Renal cortical epithelial cell (primary cell): ENCODE measurements at regions not wholly inside any gene's neighbourhood (a gene's known extent, or its start where the extent isn't known, plus 50 kb on each side); places are given as distances from the start of the nearest gene placed in this dataset.

Experiments used
- DNase-seq: peaks from one replicate; pipeline ENCODE4 v3.0.0-alpha.2; 2011; ENCODE audit warnings: low read depth

GRCh38 chr13:74794582-74794981 lies 660.4 kb upstream of the KLF12 start:
- no peak for DNase-seq

- no peak for DNase-seq
Observed at GRCh38 chr13:74794147-74794546, 659.9 kb upstream of the KLF12 start.

- DNase-seq, result no peak
Observed at GRCh38 chr13:74784959-74785358, 650.8 kb upstream of the KLF12 start.

- DNase-seq, result no peak
Observed at GRCh38 chr13:74778946-74779345, 644.7 kb upstream of the KLF12 start.

GRCh38 chr13:74778087-74778486 lies 643.9 kb upstream of the KLF12 start:
- DNase-seq, result no peak

GRCh38 chr13:74774264-74774663 lies 640.1 kb upstream of the KLF12 start:
- DNase-seq, result peak; percentile 41

- DNase-seq, result no peak
Observed at GRCh38 chr13:74773248-74773647, 639.0 kb upstream of the KLF12 start.

GRCh38 chr13:74771964-74772363 lies 637.8 kb upstream of the KLF12 start:
- DNase-seq, result peak; percentile 80

- peak; percentile 82 for DNase-seq
Observed at GRCh38 chr13:74770361-74770760, 636.2 kb upstream of the KLF12 start.

GRCh38 chr13:74769333-74769732 lies 635.1 kb upstream of the KLF12 start:
- DNase-seq, result no peak

- DNase-seq, result no peak
Observed at GRCh38 chr13:74768521-74769085, 634.4 kb upstream of the KLF12 start.

- DNase-seq, result peak; percentile 27
Observed at GRCh38 chr13:74767050-74767449, 632.8 kb upstream of the KLF12 start.

GRCh38 chr13:74765955-74766354 lies 631.8 kb upstream of the KLF12 start:
- peak; percentile 26 for DNase-seq

GRCh38 chr13:74761801-74762757 lies 627.9 kb upstream of the KLF12 start:
- no peak for DNase-seq

GRCh38 chr13:74758188-74758587 lies 624.0 kb upstream of the KLF12 start:
- DNase-seq, result no peak

GRCh38 chr13:74755065-74755464 lies 620.9 kb upstream of the KLF12 start:
- DNase-seq, result no peak

GRCh38 chr13:74751739-74752138 lies 617.5 kb upstream of the KLF12 start:
- no peak for DNase-seq

GRCh38 chr13:74747186-74747955 lies 613.2 kb upstream of the KLF12 start:
- DNase-seq, result no peak

- no peak for DNase-seq
Observed at GRCh38 chr13:74743992-74744391, 609.8 kb upstream of the KLF12 start.

- DNase-seq, result no peak
Observed at GRCh38 chr13:74741732-74742131, 607.5 kb upstream of the KLF12 start.

GRCh38 chr13:74732736-74733385 lies 598.7 kb upstream of the KLF12 start:
- DNase-seq, result no peak

- DNase-seq, result no peak
Observed at GRCh38 chr13:74731731-74732130, 597.5 kb upstream of the KLF12 start.
